ENCODE measurements at regions not wholly inside any gene's neighbourhood (a gene's known extent, or its start where the extent isn't known, plus 50 kb on each side); places are given as distances from the start of the nearest gene placed in this dataset.

- no peak for DNase-seq (ENCODE audit: low read depth in 2 of 2)
These were observed 370.4 kb upstream of the PTPRD start for GRCh38 chr9:10983251-10983650.

DNA sequence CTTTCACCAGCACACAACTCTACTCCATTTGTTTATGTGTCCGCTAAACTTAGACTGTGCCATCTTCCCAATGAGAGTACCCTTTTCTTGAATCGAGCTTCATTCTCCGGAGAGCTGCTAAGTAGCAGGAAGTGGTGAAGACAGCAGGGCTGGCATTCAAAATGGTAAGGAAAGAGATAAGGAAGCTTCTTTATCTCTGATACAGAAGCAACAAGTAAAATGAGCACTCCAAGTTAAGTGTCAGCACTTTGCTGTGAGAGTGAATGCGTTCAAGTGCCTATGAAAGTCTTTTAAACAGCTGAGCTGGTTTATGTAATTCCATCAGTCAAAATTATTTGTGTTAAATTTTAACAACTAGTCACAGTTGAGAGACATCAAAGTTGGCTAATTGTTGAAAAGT is 386.8 kb upstream of the PTPRD start:
- DNase-seq (ENCODE audit: low read depth in 2 of 2) = no peak

DNA sequence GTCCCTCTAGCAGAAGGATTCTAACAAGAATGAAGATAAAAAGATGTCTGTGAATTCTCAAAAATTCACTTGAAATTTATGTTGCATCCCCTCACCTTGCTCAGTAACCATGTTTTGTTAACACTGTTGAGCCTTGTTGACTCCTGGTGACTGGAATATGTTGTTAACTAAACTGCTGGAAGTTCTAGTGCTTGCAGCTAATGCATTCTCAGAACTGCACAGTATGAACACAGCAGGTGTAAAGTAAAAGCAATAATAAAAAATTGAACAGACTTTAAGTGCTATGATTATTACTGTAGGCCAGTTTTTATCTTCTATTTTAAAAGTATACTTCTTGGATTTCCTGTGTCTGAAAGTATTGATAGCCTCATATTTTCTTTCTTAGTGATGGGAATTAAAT is 388.7 kb upstream of the PTPRD start:
- DNase-seq (ENCODE audit: low read depth in 2 of 2) = no peak

DNA sequence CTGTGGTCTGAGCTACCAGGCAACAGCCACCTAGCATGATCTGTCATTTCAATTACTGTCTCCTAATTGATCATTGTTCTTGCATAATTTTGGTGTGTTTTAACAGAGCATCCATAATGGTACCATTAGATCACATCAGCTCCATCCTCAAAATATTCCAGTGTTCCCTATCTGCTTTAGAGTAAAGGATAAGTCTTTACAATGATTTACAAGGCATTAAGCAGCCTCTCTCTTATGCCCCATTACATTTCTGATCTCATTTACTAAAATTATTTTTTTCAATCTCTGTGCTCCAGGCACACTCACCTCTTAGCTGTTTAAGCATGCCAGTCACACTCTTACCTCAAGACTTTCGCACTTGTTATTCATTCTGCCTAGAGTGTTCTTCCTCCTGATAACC is 389.9 kb upstream of the PTPRD start:
- no peak for DNase-seq (ENCODE audit: low read depth in 2 of 2)

- no peak for DNase-seq (ENCODE audit: low read depth in 2 of 2)
These were observed 391.0 kb upstream of the PTPRD start for GRCh38 chr9:11003836-11004235.

DNA sequence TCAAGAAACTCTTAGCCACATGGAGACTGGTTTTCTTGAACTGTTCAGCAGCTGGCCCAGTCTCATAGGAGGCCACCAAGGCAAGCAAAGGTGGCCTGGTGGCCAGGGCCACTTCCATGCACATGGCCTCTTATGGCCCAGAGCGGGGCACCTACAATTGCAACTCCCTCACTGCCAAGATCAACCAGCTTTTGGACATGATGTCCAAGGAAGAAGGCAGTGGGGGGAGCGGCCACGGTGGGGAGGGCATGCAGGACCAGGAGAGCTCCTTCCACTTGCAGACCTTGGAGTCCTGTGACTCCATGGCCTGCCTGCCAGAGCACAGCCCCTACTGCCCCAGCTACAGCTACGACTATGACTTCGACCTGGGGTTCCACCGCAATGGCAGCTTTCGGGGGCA is 398.9 kb upstream of the PTPRD start:
- DNase-seq (ENCODE audit: low read depth in 2 of 2) = no peak

DNA sequence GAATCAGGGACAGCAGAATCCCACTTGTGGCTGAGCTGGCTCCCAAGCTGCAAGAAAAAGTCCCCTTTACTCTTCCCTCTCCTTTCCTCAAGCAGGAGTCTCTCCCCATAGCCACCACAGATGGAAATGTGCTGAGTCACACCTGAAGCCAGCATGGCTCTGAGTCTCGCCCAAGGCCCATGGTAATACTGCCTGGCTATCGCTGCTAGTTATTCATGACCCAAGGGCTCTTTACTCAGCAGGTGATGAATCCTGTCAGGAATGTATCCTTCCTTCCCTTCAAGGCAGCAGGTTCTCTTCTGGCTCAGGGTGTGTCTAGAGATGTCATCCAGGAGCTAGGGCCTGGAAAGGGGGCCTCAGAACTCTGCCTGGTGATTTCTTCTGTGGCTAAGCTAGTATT is 403.3 kb upstream of the PTPRD start:
- no peak for DNase-seq (ENCODE audit: low read depth in 2 of 2)

- DNase-seq (ENCODE audit: low read depth in 2 of 2) = no peak
These were observed 410.4 kb upstream of the PTPRD start for GRCh38 chr9:11023201-11023600.

DNA sequence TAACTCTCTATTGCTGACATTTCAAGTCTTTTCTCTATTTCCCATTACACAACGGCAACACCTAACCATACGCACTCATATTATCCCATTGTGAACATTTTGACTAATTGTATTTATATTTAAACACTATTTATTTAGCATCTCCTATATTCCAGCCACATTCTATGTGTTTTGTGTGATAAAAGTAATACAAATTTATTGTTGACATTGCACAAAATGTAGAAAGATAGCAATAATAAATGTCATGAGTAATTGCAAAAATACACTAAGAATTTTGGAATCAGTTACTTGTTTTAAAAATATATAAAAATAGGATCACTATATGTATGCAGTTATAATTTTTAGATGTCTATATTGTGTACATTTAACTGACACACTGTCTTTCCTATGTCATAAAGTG is 413.0 kb upstream of the PTPRD start:
- no peak for DNase-seq (ENCODE audit: low read depth in 2 of 2)

- DNase-seq (ENCODE audit: low read depth in 2 of 2) = no peak
These were observed 425.6 kb upstream of the PTPRD start for GRCh38 chr9:11038366-11038765.

- DNase-seq (ENCODE audit: low read depth in 2 of 2) = no peak
These were observed 426.2 kb upstream of the PTPRD start for GRCh38 chr9:11039006-11039405.

- no peak for DNase-seq (ENCODE audit: low read depth in 2 of 2)
These were observed 432.8 kb upstream of the PTPRD start for GRCh38 chr9:11045589-11045988.

GRCh38 chr9:11063263-11063662 is 450.5 kb upstream of the PTPRD start:
- no peak for DNase-seq (ENCODE audit: low read depth in 2 of 2)

DNA sequence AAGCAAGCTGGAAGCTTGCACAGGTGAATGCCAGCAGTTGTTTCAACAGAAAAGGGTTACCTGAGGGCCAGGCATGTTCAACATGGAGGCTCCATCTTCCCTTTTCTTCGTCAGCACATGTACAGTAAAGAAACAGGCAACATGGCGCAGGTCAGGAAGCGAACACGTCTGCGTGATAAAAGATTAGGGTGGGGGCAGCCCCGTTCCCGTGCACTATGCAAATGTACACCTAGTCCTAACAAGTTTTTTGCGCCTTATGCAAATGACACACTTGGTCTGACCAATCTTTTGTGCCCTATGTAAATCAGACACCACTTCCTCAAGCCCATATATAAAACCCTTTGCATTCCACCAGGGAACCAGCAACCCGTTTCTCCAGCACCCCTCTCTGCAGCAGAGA is 452.1 kb upstream of the PTPRD start:
- no peak for DNase-seq (ENCODE audit: low read depth in 2 of 2)

GRCh38 chr9:11072176-11072575 is 459.4 kb upstream of the PTPRD start:
- DNase-seq (ENCODE audit: low read depth in 2 of 2) = no peak

DNA sequence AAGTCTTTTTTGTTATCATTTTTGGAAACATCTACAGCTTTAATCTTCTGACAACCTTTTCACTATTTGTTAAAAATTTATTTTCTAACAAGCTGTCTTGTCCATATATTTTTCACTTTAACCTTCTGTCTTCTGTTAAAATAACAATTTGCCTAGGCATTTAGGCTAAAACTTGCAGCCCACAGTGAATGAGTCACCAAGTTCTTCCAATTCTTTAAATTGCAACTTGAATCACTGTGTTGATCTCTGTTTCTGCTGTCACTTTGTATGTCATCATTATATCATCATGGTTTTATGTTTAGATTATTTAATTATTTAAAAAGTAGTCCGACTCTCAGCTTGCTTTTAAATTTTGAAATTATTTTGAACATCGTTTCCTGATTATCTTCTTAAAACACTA is 473.8 kb upstream of the PTPRD start:
- DNase-seq (ENCODE audit: low read depth in 2 of 2) = no peak

DNA sequence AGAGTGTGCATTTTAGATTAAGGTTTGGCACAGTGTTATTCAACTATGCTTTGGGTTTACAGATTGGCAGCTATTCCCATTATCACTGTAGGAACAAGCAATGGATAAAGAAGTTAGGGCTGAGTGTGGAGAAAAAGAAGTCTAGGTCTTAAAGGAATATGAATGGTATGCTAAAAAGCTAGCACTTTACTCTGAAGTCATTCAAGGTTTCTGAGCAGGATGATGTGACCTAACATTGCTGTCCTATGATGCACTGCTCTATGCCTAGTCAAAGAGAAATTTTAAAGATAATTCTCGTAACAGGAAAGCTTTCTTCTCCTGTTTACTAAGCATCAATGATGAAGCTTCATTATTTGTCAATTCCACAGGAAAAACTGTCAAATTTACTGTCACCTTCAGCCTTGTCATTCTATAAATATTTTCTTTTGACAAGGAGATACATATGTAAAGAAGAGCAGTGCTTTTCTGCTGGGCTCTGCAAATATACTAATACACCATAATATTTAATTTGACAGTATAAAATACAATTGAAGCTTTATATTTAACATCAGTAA is 476.1 kb upstream of the PTPRD start:
- DNase-seq (ENCODE audit: low read depth in 2 of 2) = no peak

DNA sequence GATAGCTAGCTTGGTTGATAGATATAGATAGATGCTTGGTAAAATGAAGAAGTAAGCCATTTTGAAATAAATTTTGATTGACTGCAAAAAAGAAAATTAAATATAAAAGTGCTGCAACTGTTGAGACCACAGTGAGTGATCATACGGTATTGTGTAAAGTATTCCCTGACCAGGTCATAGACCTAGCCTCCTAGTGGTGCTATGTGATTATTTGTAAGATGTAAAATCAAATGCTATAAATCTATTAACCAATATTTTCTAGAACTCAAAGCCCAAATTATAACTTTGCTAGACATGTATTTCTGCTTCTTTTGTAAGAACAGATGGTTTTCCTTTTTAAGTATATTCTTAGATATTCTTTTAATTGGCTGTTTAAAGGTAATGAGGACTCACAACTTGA is 480.2 kb upstream of the PTPRD start:
- no peak for DNase-seq (ENCODE audit: low read depth in 2 of 2)

- DNase-seq (ENCODE audit: low read depth in 2 of 2) = no peak
These were observed 484.2 kb upstream of the PTPRD start for GRCh38 chr9:11097020-11097419.

GRCh38 chr9:11103525-11103924 is 490.7 kb upstream of the PTPRD start:
- no peak for DNase-seq (ENCODE audit: low read depth in 2 of 2)

- DNase-seq (ENCODE audit: low read depth in 2 of 2) = no peak
These were observed 494.4 kb upstream of the PTPRD start for GRCh38 chr9:11107196-11107595.

- DNase-seq (ENCODE audit: low read depth in 2 of 2) = no peak
These were observed 515.4 kb upstream of the PTPRD start for GRCh38 chr9:11128156-11128555.

GRCh38 chr9:11135851-11136250 is 523.0 kb upstream of the PTPRD start:
- no peak for DNase-seq (ENCODE audit: low read depth in 2 of 2)

DNA sequence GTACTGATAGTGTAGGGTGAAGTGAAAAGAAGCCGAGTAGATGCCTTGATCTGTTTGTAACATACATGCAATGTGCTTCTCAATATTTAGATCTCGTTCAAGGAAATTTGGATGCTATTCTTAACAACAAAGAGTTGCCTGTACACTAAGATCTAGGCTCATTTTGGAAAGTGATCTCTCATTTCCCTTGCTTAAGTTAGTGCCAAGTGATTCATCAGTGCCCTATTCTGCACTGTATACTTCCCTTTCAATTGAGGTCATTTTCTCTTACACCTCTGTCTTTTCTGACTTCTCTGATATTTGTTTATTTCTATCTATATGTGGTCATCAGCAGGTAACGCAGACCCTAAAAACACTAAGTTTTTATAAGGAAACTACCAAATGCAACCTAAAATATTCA is 528.6 kb upstream of the PTPRD start:
- DNase-seq (ENCODE audit: low read depth in 2 of 2) = no peak
